Activated naive CD4-positive, alpha-beta T cell treated with anti-CD3 and anti-CD28 coated beads, Interleukin-2, amount 50 U/mL, for 16 hours (primary cell): ENCODE measurements at regions not wholly inside any gene's neighbourhood (a gene's known extent, or its start where the extent isn't known, plus 50 kb on each side); places are given as distances from the start of the nearest gene placed in this dataset.

ENCODE experiments used
- DNase-seq: peaks from one replicate; pipeline ENCODE4 v3.0.0-alpha.2; 2020

- DNase-seq = no peak
These were observed 687.4 kb upstream of the SEMA6A start for GRCh38 chr5:117261948-117262571.

- no peak for DNase-seq
These were observed 680.8 kb upstream of the SEMA6A start for GRCh38 chr5:117255211-117256027.

GRCh38 chr5:117252566-117252965 is 677.9 kb upstream of the SEMA6A start:
- DNase-seq = no peak

GRCh38 chr5:117249086-117249815 is 674.6 kb upstream of the SEMA6A start:
- DNase-seq = no peak

GRCh38 chr5:117246424-117246823 is 671.8 kb upstream of the SEMA6A start:
- DNase-seq = no peak

- no peak for DNase-seq
These were observed 670.5 kb upstream of the SEMA6A start for GRCh38 chr5:117245130-117245529.

GRCh38 chr5:117242028-117242427 is 667.4 kb upstream of the SEMA6A start:
- no peak for DNase-seq

GRCh38 chr5:117236941-117237340 is 662.3 kb upstream of the SEMA6A start:
- DNase-seq = no peak

GRCh38 chr5:117235786-117236185 is 661.2 kb upstream of the SEMA6A start:
- no peak for DNase-seq

- no peak for DNase-seq
These were observed 655.8 kb upstream of the SEMA6A start for GRCh38 chr5:117230375-117230774.

- no peak for DNase-seq
These were observed 646.1 kb upstream of the SEMA6A start for GRCh38 chr5:117220730-117221129.

GRCh38 chr5:117218789-117219188 is 644.2 kb upstream of the SEMA6A start:
- DNase-seq = no peak

- DNase-seq = no peak
These were observed 638.2 kb upstream of the SEMA6A start for GRCh38 chr5:117212866-117213265.

GRCh38 chr5:117210796-117211195 is 636.2 kb upstream of the SEMA6A start:
- DNase-seq = no peak

- no peak for DNase-seq
These were observed 634.9 kb upstream of the SEMA6A start for GRCh38 chr5:117209479-117209878.

- DNase-seq = no peak
These were observed 632.6 kb upstream of the SEMA6A start for GRCh38 chr5:117207088-117207668.

GRCh38 chr5:117205894-117206293 is 631.3 kb upstream of the SEMA6A start:
- DNase-seq = no peak

GRCh38 chr5:117204926-117205869 is 630.6 kb upstream of the SEMA6A start:
- DNase-seq = no peak

- no peak for DNase-seq
These were observed 629.8 kb upstream of the SEMA6A start for GRCh38 chr5:117204404-117204803.

GRCh38 chr5:117203584-117203983 is 629.0 kb upstream of the SEMA6A start:
- DNase-seq = no peak

GRCh38 chr5:117201001-117201400 is 626.4 kb upstream of the SEMA6A start:
- DNase-seq = no peak

- DNase-seq = no peak
These were observed 620.5 kb upstream of the SEMA6A start for GRCh38 chr5:117195076-117195475.
